ENCODE measurements at regions not wholly inside any gene's neighbourhood (a gene's known extent, or its start where the extent isn't known, plus 50 kb on each side); places are given as distances from the start of the nearest gene placed in this dataset.

- Histone ChIP-seq H3K4me3 (ENCODE audit: low read depth, low read length, poor library complexity, severe bottlenecking) (no peak overlapping the region), H3K9ac (ENCODE audit: low read length) (no peak overlapping the region), H3K36me3 (ENCODE audit: insufficient read depth, low read length) (no peaks in the 10 kb centered on the region), H3F3A (ENCODE audit: insufficient read depth, low read length) (no peaks in the 10 kb centered on the region), H4K20me1 (ENCODE audit: insufficient read depth, low read length) (no peaks in the 10 kb centered on the region), H3K9me3 (ENCODE audit: low read length) (no peaks in the 10 kb centered on the region), H3K4me2 (ENCODE audit: low read length) (no peak overlapping the region), H3K79me2 (ENCODE audit: insufficient read depth, low read length) (no peaks in the 10 kb centered on the region), H2AFZ (ENCODE audit: low read length) (no peak overlapping the region), H3K4me1 (ENCODE audit: insufficient read depth, low read length, severe bottlenecking) (no peaks in the 10 kb centered on the region), H3K27me3 (ENCODE audit: insufficient read depth, low read length) (no peaks in the 10 kb centered on the region), H3K9me2 (ENCODE audit: low read depth, low read length) (no peaks in the 10 kb centered on the region), H3K27ac (ENCODE audit: low read depth, low read length, poor library complexity, severe bottlenecking) (no peak overlapping the region)
- TF ChIP-seq EZH2 (IDR thresholded peaks at IDR 0.05; ENCODE audit: borderline replicate concordance, low read length): no peak
- no peak for TF ChIP-seq CTCF (IDR thresholded peaks at IDR 0.05; ENCODE audit: low read length)
Measured at GRCh38 chr9:89734600-89735041, 129.8 kb downstream of the GADD45G start.

GRCh38 chr9:89738137-89738932 lies 133.5 kb downstream of the GADD45G start:
- no peak overlapping the region for H3K27ac ChIP-seq (ENCODE audit: low read depth, low read length, poor library complexity, severe bottlenecking)

GRCh38 chr9:89739511-89739910 lies 134.7 kb downstream of the GADD45G start:
- no peaks in the 10 kb centered on the region for H3K9me2 ChIP-seq (ENCODE audit: low read depth, low read length)
- no peaks in the 10 kb centered on the region for H3K36me3 ChIP-seq (ENCODE audit: insufficient read depth, low read length)
- H2AFZ ChIP-seq (ENCODE audit: low read length): no peak overlapping the region
- H3K4me2 ChIP-seq (ENCODE audit: low read length): no peak overlapping the region
- H3K4me3 ChIP-seq (ENCODE audit: low read depth, low read length, poor library complexity, severe bottlenecking): no peak overlapping the region
- no peaks in the 10 kb centered on the region for H4K20me1 ChIP-seq (ENCODE audit: insufficient read depth, low read length)
- H3K27me3 ChIP-seq (ENCODE audit: insufficient read depth, low read length): no peaks in the 10 kb centered on the region
- no peaks in the 10 kb centered on the region for H3K9me3 ChIP-seq (ENCODE audit: low read length)
- no peak overlapping the region for H3K27ac ChIP-seq (ENCODE audit: low read depth, low read length, poor library complexity, severe bottlenecking)
- TF ChIP-seq CTCF (IDR thresholded peaks at IDR 0.05; ENCODE audit: low read length) (no peak), EZH2 (IDR thresholded peaks at IDR 0.05; ENCODE audit: borderline replicate concordance, low read length) (no peak)
- no peak overlapping the region for H3K9ac ChIP-seq (ENCODE audit: low read length)
- no peaks in the 10 kb centered on the region for H3K4me1 ChIP-seq (ENCODE audit: insufficient read depth, low read length, severe bottlenecking)
- no peaks in the 10 kb centered on the region for H3K79me2 ChIP-seq (ENCODE audit: insufficient read depth, low read length)
- H3F3A ChIP-seq (ENCODE audit: insufficient read depth, low read length): no peaks in the 10 kb centered on the region

More at GRCh38 chr9:89738137-89738932, 133.5 kb downstream of the GADD45G start:
- Histone ChIP-seq H3K4me3 (ENCODE audit: low read depth, low read length, poor library complexity, severe bottlenecking) (no peak overlapping the region), H3F3A (ENCODE audit: insufficient read depth, low read length) (no peaks in the 10 kb centered on the region), H3K9me3 (ENCODE audit: low read length) (no peaks in the 10 kb centered on the region), H3K36me3 (ENCODE audit: insufficient read depth, low read length) (no peaks in the 10 kb centered on the region), H3K79me2 (ENCODE audit: insufficient read depth, low read length) (no peaks in the 10 kb centered on the region), H4K20me1 (ENCODE audit: insufficient read depth, low read length) (no peaks in the 10 kb centered on the region), H3K4me2 (ENCODE audit: low read length) (no peak overlapping the region), H3K9me2 (ENCODE audit: low read depth, low read length) (no peaks in the 10 kb centered on the region), H3K9ac (ENCODE audit: low read length) (no peak overlapping the region), H2AFZ (ENCODE audit: low read length) (no peak overlapping the region), H3K4me1 (ENCODE audit: insufficient read depth, low read length, severe bottlenecking) (no peaks in the 10 kb centered on the region), H3K27me3 (ENCODE audit: insufficient read depth, low read length) (no peaks in the 10 kb centered on the region)
- no peak for TF ChIP-seq EZH2 (IDR thresholded peaks at IDR 0.05; ENCODE audit: borderline replicate concordance, low read length)
- no peak for TF ChIP-seq CTCF (IDR thresholded peaks at IDR 0.05; ENCODE audit: low read length)

Measured in OCI-LY1 (cell line).